GM23338 (cell line): ENCODE measurements at regions not wholly inside any gene's neighbourhood (a gene's known extent, or its start where the extent isn't known, plus 50 kb on each side); places are given as distances from the start of the nearest gene placed in this dataset.

Experiments used
- ATAC-seq: fragments of 200-7000 bp; cut with Tn5 transposase; 3 replicates; pipeline ENCODE4 v1.9.1; 2020
- DNase-seq: peaks from one replicate; pipeline ENCODE4 v3.0.0-alpha.2; 2015; ENCODE audit warnings: low spot score
- H2AFZ ChIP-seq: fragments of 200-600 bp; sonication (generic); 2 replicates; pipeline ENCODE4 v1.8.0; 2016; ENCODE audit warnings: antibody characterized with exemption, mild to moderate bottlenecking, moderate library complexity
- H3F3A ChIP-seq: fragments of 200-600 bp; sonication (generic); replicated peaks from 2 replicates; pipeline ENCODE4 v1.8.0; 2017; ENCODE audit warnings: antibody characterized with exemption, mixed run types, low read depth
- H3K27ac ChIP-seq: fragments of 200-600 bp; sonication (generic); 2 replicates; pipeline ENCODE4 v1.6.1; 2016; ENCODE audit warnings: low read depth
- H3K27me3 ChIP-seq: fragments of 200-600 bp; sonication (generic); 2 replicates; pipeline ENCODE4 v1.8.0; 2016; ENCODE audit warnings: mild to moderate bottlenecking, mixed run types, moderate library complexity; ENCODE audit not compliant: insufficient read depth
- H3K36me3 ChIP-seq: fragments of 200-600 bp; sonication (generic); 2 replicates; pipeline ENCODE4 v1.8.0; 2016; ENCODE audit warnings: mild to moderate bottlenecking; ENCODE audit not compliant: insufficient read depth
- H3K4me1 ChIP-seq: fragments of 200-600 bp; sonication (generic); 2 replicates; pipeline ENCODE4 v1.8.0; 2016; ENCODE audit warnings: mild to moderate bottlenecking, moderate library complexity; ENCODE audit not compliant: insufficient read depth
- H3K4me2 ChIP-seq: fragments of 200-600 bp; sonication (generic); 2 replicates; pipeline ENCODE4 v1.7.1; 2017; ENCODE audit warnings: mixed run types
- H3K4me3 ChIP-seq: fragments of 200-600 bp; sonication (generic); 2 replicates; pipeline ENCODE4 v1.6.1; 2016; ENCODE audit warnings: mixed run types
- H3K79me2 ChIP-seq: fragments of 200-600 bp; sonication (generic); replicated peaks from 2 replicates; pipeline ENCODE4 v1.8.0; 2017; ENCODE audit warnings: mild to moderate bottlenecking; ENCODE audit not compliant: insufficient read depth
- H3K9me2 ChIP-seq: fragments of 200-600 bp; sonication (generic); 2 replicates; pipeline ENCODE4 v1.8.0; 2017; ENCODE audit not compliant: insufficient read depth
- H4K20me1 ChIP-seq: fragments of 200-600 bp; sonication (generic); replicated peaks from 2 replicates; pipeline ENCODE4 v1.8.0; 2017; ENCODE audit warnings: mild to moderate bottlenecking; ENCODE audit not compliant: insufficient read depth
- H3K27ac Mint-ChIP-seq: 2 replicates; pipeline ENCODE4 v1.8.0; 2020; ENCODE audit warnings: inconsistent platforms, mild to moderate bottlenecking, moderate library complexity, mixed read lengths
- H3K27me3 Mint-ChIP-seq: 3 replicates; pipeline ENCODE4 v1.8.0; 2022; ENCODE audit warnings: low read depth, mild to moderate bottlenecking, moderate library complexity, mixed read lengths, inconsistent platforms; ENCODE audit not compliant: insufficient read depth, poor library complexity
- H3K36me3 Mint-ChIP-seq: 3 replicates; pipeline ENCODE4 v1.8.0; 2021; ENCODE audit warnings: low read depth, mild to moderate bottlenecking, inconsistent platforms, moderate library complexity, mixed read lengths
- H3K4me1 Mint-ChIP-seq: 3 replicates; pipeline ENCODE4 v1.8.0; 2020; ENCODE audit warnings: mild to moderate bottlenecking, inconsistent platforms, mixed read lengths
- H3K4me3 Mint-ChIP-seq: 3 replicates; pipeline ENCODE4 v1.8.0; 2021; ENCODE audit warnings: moderate library complexity, mild to moderate bottlenecking, inconsistent platforms, mixed read lengths
- H3K9me3 Mint-ChIP-seq: 3 replicates; pipeline ENCODE4 v1.8.0; 2020; ENCODE audit warnings: moderate library complexity, mild to moderate bottlenecking, inconsistent platforms, mixed read lengths
- CREB1 ChIP-seq: fragments of 250-450 bp; sonication (Bioruptor Pico); IDR thresholded peaks from 2 replicates; pipeline ENCODE4 v1.5.0; 2020; ENCODE audit warnings: low read depth, mild to moderate bottlenecking, moderate library complexity
- EZH2 ChIP-seq: fragments of 200-600 bp; sonication (generic); IDR thresholded peaks from one replicate; pipeline ENCODE4 v1.8.0; 2017; ENCODE audit warnings: antibody characterized with exemption, mild to moderate bottlenecking, low read depth; ENCODE audit not compliant: unreplicated experiment
- EZH2phosphoT487 ChIP-seq: fragments of 200-600 bp; sonication (generic); IDR thresholded peaks from one replicate; pipeline ENCODE4 v1.8.1; 2018; ENCODE audit warnings: antibody characterized with exemption; ENCODE audit not compliant: unreplicated experiment
- JUNB ChIP-seq: IDR thresholded peaks from one replicate; pipeline ENCODE4 v1.6.1; 2016; ENCODE audit warnings: antibody characterized with exemption; ENCODE audit not compliant: unreplicated experiment
- NANOG ChIP-seq: IDR thresholded peaks from 2 replicates; pipeline ENCODE4 v1.6.1; 2016; ENCODE audit warnings: antibody characterized with exemption, borderline replicate concordance
- ZNF114 ChIP-seq: fragments of 250-450 bp; sonication (Bioruptor Pico); IDR thresholded peaks from 2 replicates; pipeline ENCODE4 v1.5.0; 2020; ENCODE audit warnings: mild to moderate bottlenecking, moderate library complexity
- ZNF331 ChIP-seq: fragments of 250-450 bp; sonication (Bioruptor Pico); IDR thresholded peaks from 2 replicates; pipeline ENCODE4 v1.5.0; 2020; ENCODE audit warnings: low read depth, mild to moderate bottlenecking, moderate library complexity
- TF ChIP-seq, protein P1 (sequence below): fragments of 250-450 bp; sonication (Bioruptor Pico); IDR thresholded peaks from 2 replicates; pipeline ENCODE4 v1.5.0; 2020; ENCODE audit warnings: mild to moderate bottlenecking, moderate library complexity
- TF ChIP-seq, protein P2 (sequence below): IDR thresholded peaks from 2 replicates; pipeline ENCODE4 v1.6.1; 2016; ENCODE audit warnings: antibody characterized with exemption

DNA sequence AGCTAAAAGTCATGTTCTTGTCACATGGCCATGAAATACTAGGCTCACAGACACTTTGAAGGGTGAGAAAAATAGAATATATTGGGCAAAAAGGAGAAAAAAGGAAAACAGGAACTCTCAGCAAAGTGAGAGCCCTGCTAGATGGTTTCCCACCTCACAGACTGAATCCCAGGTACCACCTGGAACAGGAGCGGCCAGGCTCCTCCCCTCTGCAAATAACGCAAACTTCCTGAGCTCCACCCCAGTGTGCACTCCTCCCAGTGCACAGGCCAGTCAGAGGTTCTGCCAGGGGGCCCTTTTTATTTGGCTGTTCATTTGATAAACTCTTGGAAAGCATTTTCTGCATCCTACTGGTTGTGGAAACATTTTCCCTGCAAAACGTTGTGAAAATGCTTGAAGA is 780.4 kb downstream of the TBL1XR1 start:
- TF ChIP-seq, protein P1, sequence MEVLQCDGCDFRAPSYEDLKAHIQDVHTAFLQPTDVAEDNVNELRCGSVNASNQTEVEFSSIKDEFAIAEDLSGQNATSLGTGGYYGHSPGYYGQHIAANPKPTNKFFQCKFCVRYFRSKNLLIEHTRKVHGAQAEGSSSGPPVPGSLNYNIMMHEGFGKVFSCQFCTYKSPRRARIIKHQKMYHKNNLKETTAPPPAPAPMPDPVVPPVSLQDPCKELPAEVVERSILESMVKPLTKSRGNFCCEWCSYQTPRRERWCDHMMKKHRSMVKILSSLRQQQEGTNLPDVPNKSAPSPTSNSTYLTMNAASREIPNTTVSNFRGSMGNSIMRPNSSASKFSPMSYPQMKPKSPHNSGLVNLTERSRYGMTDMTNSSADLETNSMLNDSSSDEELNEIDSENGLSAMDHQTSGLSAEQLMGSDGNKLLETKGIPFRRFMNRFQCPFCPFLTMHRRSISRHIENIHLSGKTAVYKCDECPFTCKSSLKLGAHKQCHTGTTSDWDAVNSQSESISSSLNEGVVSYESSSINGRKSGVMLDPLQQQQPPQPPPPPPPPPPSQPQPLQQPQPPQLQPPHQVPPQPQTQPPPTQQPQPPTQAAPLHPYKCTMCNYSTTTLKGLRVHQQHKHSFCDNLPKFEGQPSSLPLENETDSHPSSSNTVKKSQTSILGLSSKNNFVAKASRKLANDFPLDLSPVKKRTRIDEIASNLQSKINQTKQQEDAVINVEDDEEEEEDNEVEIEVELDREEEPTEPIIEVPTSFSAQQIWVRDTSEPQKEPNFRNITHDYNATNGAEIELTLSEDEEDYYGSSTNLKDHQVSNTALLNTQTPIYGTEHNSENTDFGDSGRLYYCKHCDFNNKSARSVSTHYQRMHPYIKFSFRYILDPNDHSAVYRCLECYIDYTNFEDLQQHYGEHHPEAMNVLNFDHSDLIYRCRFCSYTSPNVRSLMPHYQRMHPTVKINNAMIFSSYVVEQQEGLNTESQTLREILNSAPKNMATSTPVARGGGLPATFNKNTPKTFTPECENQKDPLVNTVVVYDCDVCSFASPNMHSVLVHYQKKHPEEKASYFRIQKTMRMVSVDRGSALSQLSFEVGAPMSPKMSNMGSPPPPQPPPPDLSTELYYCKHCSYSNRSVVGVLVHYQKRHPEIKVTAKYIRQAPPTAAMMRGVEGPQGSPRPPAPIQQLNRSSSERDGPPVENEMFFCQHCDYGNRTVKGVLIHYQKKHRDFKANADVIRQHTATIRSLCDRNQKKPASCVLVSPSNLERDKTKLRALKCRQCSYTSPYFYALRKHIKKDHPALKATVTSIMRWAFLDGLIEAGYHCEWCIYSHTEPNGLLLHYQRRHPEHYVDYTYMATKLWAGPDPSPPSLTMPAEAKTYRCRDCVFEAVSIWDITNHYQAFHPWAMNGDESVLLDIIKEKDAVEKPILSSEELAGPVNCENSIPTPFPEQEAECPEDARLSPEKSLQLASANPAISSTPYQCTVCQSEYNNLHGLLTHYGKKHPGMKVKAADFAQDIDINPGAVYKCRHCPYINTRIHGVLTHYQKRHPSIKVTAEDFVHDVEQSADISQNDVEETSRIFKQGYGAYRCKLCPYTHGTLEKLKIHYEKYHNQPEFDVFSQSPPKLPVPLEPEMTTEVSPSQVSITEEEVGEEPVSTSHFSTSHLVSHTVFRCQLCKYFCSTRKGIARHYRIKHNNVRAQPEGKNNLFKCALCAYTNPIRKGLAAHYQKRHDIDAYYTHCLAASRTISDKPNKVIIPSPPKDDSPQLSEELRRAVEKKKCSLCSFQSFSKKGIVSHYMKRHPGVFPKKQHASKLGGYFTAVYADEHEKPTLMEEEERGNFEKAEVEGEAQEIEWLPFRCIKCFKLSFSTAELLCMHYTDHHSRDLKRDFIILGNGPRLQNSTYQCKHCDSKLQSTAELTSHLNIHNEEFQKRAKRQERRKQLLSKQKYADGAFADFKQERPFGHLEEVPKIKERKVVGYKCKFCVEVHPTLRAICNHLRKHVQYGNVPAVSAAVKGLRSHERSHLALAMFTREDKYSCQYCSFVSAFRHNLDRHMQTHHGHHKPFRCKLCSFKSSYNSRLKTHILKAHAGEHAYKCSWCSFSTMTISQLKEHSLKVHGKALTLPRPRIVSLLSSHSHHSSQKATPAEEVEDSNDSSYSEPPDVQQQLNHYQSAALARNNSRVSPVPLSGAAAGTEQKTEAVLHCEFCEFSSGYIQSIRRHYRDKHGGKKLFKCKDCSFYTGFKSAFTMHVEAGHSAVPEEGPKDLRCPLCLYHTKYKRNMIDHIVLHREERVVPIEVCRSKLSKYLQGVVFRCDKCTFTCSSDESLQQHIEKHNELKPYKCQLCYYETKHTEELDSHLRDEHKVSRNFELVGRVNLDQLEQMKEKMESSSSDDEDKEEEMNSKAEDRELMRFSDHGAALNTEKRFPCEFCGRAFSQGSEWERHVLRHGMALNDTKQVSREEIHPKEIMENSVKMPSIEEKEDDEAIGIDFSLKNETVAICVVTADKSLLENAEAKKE (CRISPR knock-in tag) = no peak
- no peak for TF ChIP-seq CREB1 (CRISPR knock-in tag)
- TF ChIP-seq JUNB = no peak
- TF ChIP-seq ZNF331 (CRISPR knock-in tag) = no peak
- no peaks in the 10 kb centered on the region for H3K79me2 ChIP-seq
- no peaks in the 10 kb centered on the region for H3K36me3 ChIP-seq
- no peaks in the 10 kb centered on the region for H3K27me3 ChIP-seq
- H3K27ac Mint-ChIP-seq = no peak overlapping the region
- H2AFZ ChIP-seq = no peak overlapping the region
- no peak overlapping the region for H3K27ac ChIP-seq
- H3F3A ChIP-seq = no peaks in the 10 kb centered on the region
- no peak overlapping the region for H3K4me3 ChIP-seq
- H3K4me1 ChIP-seq = peaks cover 38% of the 10 kb centered on the region
- H3K4me3 Mint-ChIP-seq = no peak overlapping the region
- peak; percentile 80 for ATAC-seq
- no peaks in the 10 kb centered on the region for H3K36me3 Mint-ChIP-seq
- H4K20me1 ChIP-seq = no peaks in the 10 kb centered on the region
- H3K4me1 Mint-ChIP-seq = peaks cover 39% of the 10 kb centered on the region
- peak overlapping the region; percentile 2; the same call in 1 of the 2 replicates for H3K4me2 ChIP-seq
- H3K9me2 ChIP-seq = no peaks in the 10 kb centered on the region
- DNase-seq = peak; percentile 21
- peaks cover 3% of the 10 kb centered on the region for H3K27me3 Mint-ChIP-seq
- no peaks in the 10 kb centered on the region for H3K9me3 Mint-ChIP-seq

DNA sequence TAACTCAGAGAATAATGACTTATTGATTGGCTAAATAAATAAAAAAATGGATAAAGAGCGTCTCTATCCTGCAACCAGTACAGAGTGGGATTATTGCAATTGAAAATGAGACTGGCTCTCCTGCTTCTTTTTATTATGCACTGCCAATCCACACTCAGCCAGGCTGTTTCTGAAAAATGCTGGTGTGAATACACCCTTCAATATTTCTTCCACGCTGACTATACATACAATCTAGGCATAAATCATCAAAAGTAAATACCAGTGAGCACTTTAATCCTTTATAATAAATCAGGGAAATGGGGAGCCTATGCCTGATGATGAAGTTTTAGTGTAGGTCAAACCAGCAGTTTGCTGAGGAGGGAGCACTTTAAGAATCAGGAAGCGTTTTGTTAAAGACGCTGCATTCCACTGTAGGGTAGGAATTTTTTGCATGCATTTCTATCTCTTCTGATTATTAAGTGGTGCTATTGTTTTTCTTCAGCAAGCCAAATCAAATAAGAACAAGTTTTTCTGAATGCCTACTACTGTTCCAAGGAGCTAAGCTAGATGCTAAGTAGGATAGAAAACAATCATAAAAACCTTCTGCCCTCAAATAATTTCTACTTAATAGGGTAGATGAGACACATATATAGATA is 781.5 kb downstream of the TBL1XR1 start:
- no peak overlapping the region for H3K27ac Mint-ChIP-seq
- H3K4me1 Mint-ChIP-seq = peaks cover 35% of the 10 kb centered on the region
- H3K4me2 ChIP-seq = peak overlapping the region; percentile 56
- 0 out of 2 replicates have a peak overlapping the region, but pooled peaks have one; percentile 1 for H3K4me3 ChIP-seq
- no peaks in the 10 kb centered on the region for H3K9me3 Mint-ChIP-seq
- no peaks in the 10 kb centered on the region for H3K27me3 ChIP-seq
- peaks cover 29% of the 10 kb centered on the region for H3K4me1 ChIP-seq
- H3K4me3 Mint-ChIP-seq = no peak overlapping the region
- H3K79me2 ChIP-seq = no peaks in the 10 kb centered on the region
- H3K36me3 ChIP-seq = no peaks in the 10 kb centered on the region
- peaks cover 3% of the 10 kb centered on the region for H3K27me3 Mint-ChIP-seq
- H3K36me3 Mint-ChIP-seq = no peaks in the 10 kb centered on the region
- H4K20me1 ChIP-seq = no peaks in the 10 kb centered on the region
- H3F3A ChIP-seq = no peaks in the 10 kb centered on the region
- no peak overlapping the region for H3K27ac ChIP-seq
- H2AFZ ChIP-seq = no peak overlapping the region
- DNase-seq = peak; percentile 42
- H3K9me2 ChIP-seq = no peaks in the 10 kb centered on the region
- no peak for ATAC-seq
- TF ChIP-seq EZH2phosphoT487 = no peak
- TF ChIP-seq NANOG = no peak
- TF ChIP-seq, protein P2, sequence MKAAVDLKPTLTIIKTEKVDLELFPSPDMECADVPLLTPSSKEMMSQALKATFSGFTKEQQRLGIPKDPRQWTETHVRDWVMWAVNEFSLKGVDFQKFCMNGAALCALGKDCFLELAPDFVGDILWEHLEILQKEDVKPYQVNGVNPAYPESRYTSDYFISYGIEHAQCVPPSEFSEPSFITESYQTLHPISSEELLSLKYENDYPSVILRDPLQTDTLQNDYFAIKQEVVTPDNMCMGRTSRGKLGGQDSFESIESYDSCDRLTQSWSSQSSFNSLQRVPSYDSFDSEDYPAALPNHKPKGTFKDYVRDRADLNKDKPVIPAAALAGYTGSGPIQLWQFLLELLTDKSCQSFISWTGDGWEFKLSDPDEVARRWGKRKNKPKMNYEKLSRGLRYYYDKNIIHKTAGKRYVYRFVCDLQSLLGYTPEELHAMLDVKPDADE = no peak
- TF ChIP-seq ZNF114 (CRISPR knock-in tag) = no peak
- TF ChIP-seq EZH2 = no peak
